HG02798 (cell line): ENCODE measurements at regions not wholly inside any gene's neighbourhood (a gene's known extent, or its start where the extent isn't known, plus 50 kb on each side); places are given as distances from the start of the nearest gene placed in this dataset.
"Not testable (repeated sequence)": the region's sequence is repeated elsewhere in the genome, so short reads cannot be mapped to it uniquely, and the experiment has no call there.

Experiments used
- ATAC-seq: cut with Tn5 transposase; IDR thresholded peaks from one replicate; pipeline ENCODE4 v1.9.1; 2021; ENCODE audit warnings: mild to moderate bottlenecking; ENCODE audit not compliant: unreplicated experiment, poor library complexity

- ATAC-seq, result no peak
These were observed 80.8 kb upstream of the SLC8A3 start for GRCh38 chr14:70269582-70269981.

DNA sequence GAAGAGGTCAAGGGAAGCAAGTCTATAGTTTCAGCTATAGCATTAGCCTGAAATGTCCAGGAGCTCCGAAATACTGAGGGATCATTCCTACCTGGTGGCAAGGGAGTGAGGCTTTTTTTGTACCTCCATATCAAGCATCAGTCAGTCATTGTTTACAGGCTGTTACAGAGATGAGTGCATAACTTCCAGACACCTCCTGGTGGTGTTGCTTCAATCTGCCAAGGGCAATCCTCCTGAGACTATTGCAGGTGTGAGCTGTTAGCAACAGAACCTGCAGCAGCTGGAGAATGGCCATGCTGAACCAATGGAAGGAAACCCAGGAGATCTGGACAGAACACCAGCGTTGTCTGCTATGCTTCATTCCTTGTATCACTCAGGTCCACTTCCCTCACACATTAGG, 80.0 kb upstream of the SLC8A3 start:
- ATAC-seq, result no peak

- no peak for ATAC-seq
These were observed 77.4 kb upstream of the SLC8A3 start for GRCh38 chr14:70266157-70266556.

DNA sequence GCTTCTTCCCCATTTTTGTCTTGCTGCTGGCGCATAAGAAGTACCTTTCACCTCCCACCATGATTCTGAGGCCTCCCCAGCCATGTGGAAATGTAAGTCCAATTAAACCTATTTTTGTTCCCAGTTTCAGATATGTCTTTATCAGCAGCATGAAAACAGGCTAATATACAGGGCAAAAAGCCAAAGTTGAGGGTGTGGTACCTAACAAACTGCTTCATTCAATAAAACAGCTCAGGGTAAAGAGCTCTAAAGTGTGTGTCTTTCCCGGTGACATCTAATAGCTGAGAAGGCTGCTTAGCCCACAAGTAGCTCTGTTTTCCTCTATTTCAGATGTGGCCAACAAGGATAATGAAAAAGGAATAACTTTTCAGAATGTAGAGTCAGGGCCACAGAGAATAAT, 76.7 kb upstream of the SLC8A3 start:
- no peak for ATAC-seq

DNA sequence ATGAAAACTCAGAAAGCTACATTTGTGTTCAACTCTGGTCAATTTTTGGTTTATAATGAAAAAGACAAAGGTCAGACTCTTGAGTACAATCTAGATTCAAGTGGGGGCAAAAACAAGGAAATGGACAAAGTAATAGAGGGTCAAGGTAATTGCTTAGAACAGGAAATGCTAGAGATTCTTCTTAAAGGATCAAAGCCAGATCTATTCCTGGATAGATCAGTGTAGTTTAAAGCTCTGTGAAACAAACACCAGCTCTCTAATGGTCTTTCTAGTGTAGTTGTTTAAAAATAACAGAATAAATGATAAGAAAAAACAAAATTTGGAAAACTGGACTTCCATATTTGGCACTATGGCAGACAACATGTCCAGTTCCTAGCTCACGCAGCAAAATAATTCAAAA, 70.7 kb upstream of the SLC8A3 start:
- no peak for ATAC-seq

GRCh38 chr14:70257526-70257925, 68.8 kb upstream of the SLC8A3 start:
- no peak for ATAC-seq

DNA sequence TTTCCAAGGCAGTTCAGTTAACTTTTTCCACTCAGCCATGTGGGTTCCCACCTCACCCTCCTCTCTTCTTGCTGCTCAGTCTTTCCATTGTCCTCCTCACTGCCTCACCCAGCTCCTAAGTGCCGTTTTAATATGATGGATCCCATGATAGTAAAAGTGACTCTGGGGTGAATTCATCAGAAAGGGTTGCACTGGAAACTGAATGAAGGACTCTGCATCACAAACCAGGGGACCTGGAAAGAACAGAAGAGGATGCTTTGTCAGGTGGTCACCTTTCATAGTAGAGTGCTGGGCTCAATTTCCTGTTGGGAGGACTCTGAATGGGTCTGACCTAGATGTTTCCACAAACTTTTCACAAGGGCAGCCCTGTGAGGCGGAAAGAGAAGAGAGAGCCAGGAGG, 67.8 kb upstream of the SLC8A3 start:
- ATAC-seq, result no peak

GRCh38 chr14:70255071-70256057, 66.6 kb upstream of the SLC8A3 start:
- not testable (repeated sequence) for ATAC-seq

DNA sequence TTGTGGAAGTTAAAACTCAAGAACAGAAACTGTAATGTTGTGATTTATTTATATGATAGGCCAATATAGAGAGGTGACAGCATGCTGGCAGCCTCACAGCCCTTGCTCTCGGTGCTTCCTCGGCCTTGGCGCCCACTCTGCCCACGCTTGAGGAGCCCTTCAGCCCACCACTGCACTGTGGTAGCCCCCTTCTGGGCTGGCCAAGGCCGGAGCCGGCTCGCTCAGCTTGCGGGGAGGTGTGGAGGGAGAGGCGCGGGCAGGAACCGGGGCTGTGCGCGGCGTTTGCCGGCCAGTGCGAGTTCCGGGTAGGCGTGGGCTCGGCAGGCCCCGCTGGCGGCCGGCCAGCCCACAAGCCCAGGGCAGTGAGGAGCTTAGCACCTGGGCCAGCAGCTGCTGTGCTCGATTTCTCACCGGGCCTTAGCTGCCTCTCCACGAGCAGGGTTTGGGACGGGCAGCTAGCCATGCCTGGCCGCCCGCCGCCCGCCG, 65.8 kb upstream of the SLC8A3 start:
- ATAC-seq, result peak; percentile 67

DNA sequence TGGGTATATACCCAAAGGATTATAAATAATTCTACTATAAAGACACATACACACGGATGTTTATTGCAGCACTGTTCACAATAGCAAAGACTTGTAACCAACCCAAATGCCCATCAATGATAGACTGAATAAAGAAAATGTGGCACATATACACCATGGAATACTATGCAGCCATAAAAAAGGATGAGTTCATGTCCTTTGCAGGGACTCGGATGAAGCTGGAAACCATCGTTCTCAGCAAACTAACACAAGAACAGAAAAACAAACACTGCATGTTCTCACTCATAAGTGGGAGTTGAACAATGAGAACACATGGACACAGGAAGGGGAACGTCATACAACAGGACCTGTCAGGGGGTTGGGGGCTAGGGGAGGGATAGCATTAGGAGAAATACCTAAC, 64.8 kb upstream of the SLC8A3 start:
- ATAC-seq, result not testable (repeated sequence)

GRCh38 chr14:70245026-70245425, 56.3 kb upstream of the SLC8A3 start:
- no peak for ATAC-seq

- ATAC-seq, result peak; percentile 82
These were observed 51.1 kb upstream of the SLC8A3 start for GRCh38 chr14:70239802-70240201.

GRCh38 chr14:70238635-70239034, 49.9 kb upstream of the SLC8A3 start:
- not testable (repeated sequence) for ATAC-seq
